ENCODE measurements at regions not wholly inside any gene's neighbourhood (a gene's known extent, or its start where the extent isn't known, plus 50 kb on each side); places are given as distances from the start of the nearest gene placed in this dataset.
"Not testable (repeated sequence)": the region's sequence is repeated elsewhere in the genome, so short reads cannot be mapped to it uniquely, and the experiment has no call there.

- Histone ChIP-seq H3K4me1 (no peaks in the 10 kb centered on the region), H3K27ac (no peak overlapping the region), H3K4me3 (no peak overlapping the region), H3K36me3 (no peaks in the 10 kb centered on the region), H3K27me3 (no peaks in the 10 kb centered on the region), H3K9me3 (no peaks in the 10 kb centered on the region)
- intact Hi-C loops (cut with DNase I; ENCODE audit: low total_unique reads) = no loop called here
- TF ChIP-seq POLR2AphosphoS5 (IDR thresholded peaks at IDR 0.05) (no peak), POLR2A (IDR thresholded peaks at IDR 0.05) (no peak), CTCF (IDR thresholded peaks at IDR 0.05) (no peak)
- no peak for DNase-seq (ENCODE audit: low spot score in 2 of 2)
These were observed 78.3 kb upstream of the PAX8 start for GRCh38 chr2:113357071-113357470.

- H3K4me3 ChIP-seq; H3K27ac ChIP-seq; H3K4me1 ChIP-seq; H3K36me3 ChIP-seq; intact Hi-C loops (cut with DNase I; ENCODE audit: low total_unique reads); DNase-seq (ENCODE audit: low spot score in 2 of 2); H3K27me3 ChIP-seq; H3K9me3 ChIP-seq: not testable (repeated sequence)
These were observed 77.6 kb upstream of the PAX8 start for GRCh38 chr2:113356284-113356683.

- H3K4me1 ChIP-seq; H3K27me3 ChIP-seq; H3K27ac ChIP-seq; DNase-seq (ENCODE audit: low spot score in 2 of 2); intact Hi-C loops (cut with DNase I; ENCODE audit: low total_unique reads); H3K36me3 ChIP-seq; H3K9me3 ChIP-seq; H3K4me3 ChIP-seq: not testable (repeated sequence)
These were observed 76.8 kb upstream of the PAX8 start for GRCh38 chr2:113355339-113356015.

- H3K27me3 ChIP-seq = no peaks in the 10 kb centered on the region
- no peak overlapping the region for H3K27ac ChIP-seq
- no peak for TF ChIP-seq CTCF (IDR thresholded peaks at IDR 0.05)
- TF ChIP-seq POLR2A (IDR thresholded peaks at IDR 0.05) = no peak
- TF ChIP-seq POLR2AphosphoS5 (IDR thresholded peaks at IDR 0.05) = no peak
- intact Hi-C loops (cut with DNase I; ENCODE audit: low total_unique reads) = no loop called here
- H3K36me3 ChIP-seq = no peaks in the 10 kb centered on the region
- H3K4me1 ChIP-seq = no peaks in the 10 kb centered on the region
- no peaks in the 10 kb centered on the region for H3K9me3 ChIP-seq
- no peak for DNase-seq (ENCODE audit: low spot score in 2 of 2)
- no peak overlapping the region for H3K4me3 ChIP-seq
These were observed 72.9 kb upstream of the PAX8 start for GRCh38 chr2:113351375-113352355.

- intact Hi-C loops (cut with DNase I; ENCODE audit: low total_unique reads); H3K36me3 ChIP-seq; H3K27me3 ChIP-seq; H3K4me1 ChIP-seq; H3K27ac ChIP-seq; H3K9me3 ChIP-seq; H3K4me3 ChIP-seq; DNase-seq (ENCODE audit: low spot score in 2 of 2): not testable (repeated sequence)
These were observed 65.1 kb upstream of the PAX8 start for GRCh38 chr2:113343800-113344199.

- no peaks in the 10 kb centered on the region for H3K4me1 ChIP-seq
- H3K27me3 ChIP-seq = no peaks in the 10 kb centered on the region
- H3K27ac ChIP-seq = no peak overlapping the region
- intact Hi-C loops (cut with DNase I; ENCODE audit: low total_unique reads) = no loop called here
- DNase-seq (ENCODE audit: low spot score in 2 of 2) = no peak
- H3K4me3 ChIP-seq = no peak overlapping the region
- H3K9me3 ChIP-seq = no peaks in the 10 kb centered on the region
- H3K36me3 ChIP-seq = no peaks in the 10 kb centered on the region
- TF ChIP-seq CTCF (IDR thresholded peaks at IDR 0.05) = no peak
These were observed 63.9 kb upstream of the PAX8 start for GRCh38 chr2:113342650-113343049.

GRCh38 chr2:113341870-113342253 lies 63.1 kb upstream of the PAX8 start:
- H3K4me3 ChIP-seq; H3K9me3 ChIP-seq; intact Hi-C loops (cut with DNase I; ENCODE audit: low total_unique reads); H3K27me3 ChIP-seq; H3K36me3 ChIP-seq; H3K4me1 ChIP-seq; DNase-seq (ENCODE audit: low spot score in 2 of 2); H3K27ac ChIP-seq: not testable (repeated sequence)
